Naive thymus-derived CD4-positive, alpha-beta T cell (primary cell): ENCODE measurements at regions not wholly inside any gene's neighbourhood (a gene's known extent, or its start where the extent isn't known, plus 50 kb on each side); places are given as distances from the start of the nearest gene placed in this dataset.
"Not testable (repeated sequence)": the region's sequence is repeated elsewhere in the genome, so short reads cannot be mapped to it uniquely, and the experiment has no call there.

Experiments used
- ATAC-seq: fragments of 150-1000 bp; cut with Tn5 transposase; 2 replicates; pipeline ENCODE4 v1.10.0; 2021; ENCODE audit warnings: mild to moderate bottlenecking, moderate library complexity
- CTCF ChIA-PET: fragments of 350-600 bp; sonication (Branson Sonifier 250); formaldehyde crosslinking; loops from one replicate; lab custom pipeline; 2021; ENCODE audit warnings: antibody characterized with exemption; lab: Charles Lee
- POLR2A ChIA-PET: fragments of 350-600 bp; sonication (Branson Sonifier 250); formaldehyde crosslinking; loops from one replicate; lab custom pipeline; 2021; ENCODE audit warnings: antibody characterized with exemption, inconsistent platforms; lab: Charles Lee
- DNase-seq, 9 donors: peaks; one replicate each; pipeline versions ENCODE4 v3.0.0 to v3.0.0-alpha.2; 2020 to 2022; ENCODE audit warnings: mixed read lengths in 1 of 9
- H3K27ac ChIP-seq: one replicate; pipeline ENCODE4 v1.7.0; 2013; ENCODE audit warnings: mild to moderate bottlenecking, low read depth, low read length, moderate library complexity
- H3K27me3 ChIP-seq, 2 donors: one replicate each; pipeline ENCODE4 v1.7.0; 2013; ENCODE audit warnings: low read length in 2 of 2, mild to moderate bottlenecking in 2 of 2, moderate library complexity in 2 of 2; ENCODE audit not compliant: control insufficient read depth in 2 of 2, insufficient read depth in 2 of 2
- H3K36me3 ChIP-seq, 3 experiments: 1 replicate in 2 of 3; 2 replicates in 1 of 3; pipeline ENCODE4 v1.7.0; 2013; ENCODE audit warnings: low read length in 3 of 3, mild to moderate bottlenecking in 3 of 3, moderate library complexity in 1 of 3; ENCODE audit not compliant: insufficient read depth in 3 of 3, control insufficient read depth in 2 of 3
- H3K4me1 ChIP-seq, 2 donors: one replicate each; pipeline ENCODE4 v1.7.0; 2013; ENCODE audit warnings: low read length in 2 of 2, mild to moderate bottlenecking in 2 of 2, moderate library complexity in 1 of 2; ENCODE audit not compliant: control insufficient read depth in 2 of 2, insufficient read depth in 2 of 2
- H3K4me3 ChIP-seq: 2 replicates; pipeline ENCODE4 v1.7.0; 2013; ENCODE audit warnings: mild to moderate bottlenecking, low read length
- H3K9me3 ChIP-seq, 3 experiments: 1 replicate in 2 of 3; 2 replicates in 1 of 3; pipeline ENCODE4 v1.7.0; 2013; ENCODE audit warnings: low read length in 3 of 3; ENCODE audit not compliant: control insufficient read depth in 2 of 3
- H3K27ac Mint-ChIP-seq, 9 donors: one replicate each; pipeline ENCODE4 v1.8.0; 2020 to 2022; ENCODE audit warnings: mixed read lengths in 9 of 9, mild to moderate bottlenecking in 8 of 9, moderate library complexity in 5 of 9, inconsistent platforms in 2 of 9
- H3K27me3 Mint-ChIP-seq, 5 donors: one replicate each; pipeline ENCODE4 v1.8.0; 2021 to 2022; ENCODE audit warnings: mixed read lengths in 5 of 5, mild to moderate bottlenecking in 1 of 5
- H3K36me3 Mint-ChIP-seq, 5 donors: one replicate each; pipeline ENCODE4 v1.8.0; 2020 to 2022; ENCODE audit warnings: mixed read lengths in 5 of 5, mild to moderate bottlenecking in 3 of 5, inconsistent platforms in 1 of 5
- H3K4me1 Mint-ChIP-seq, 7 donors: one replicate each; pipeline ENCODE4 v1.8.0; 2020 to 2022; ENCODE audit warnings: mixed read lengths in 7 of 7, mild to moderate bottlenecking in 3 of 7, inconsistent platforms in 1 of 7
- H3K4me3 Mint-ChIP-seq, 10 donors: one replicate each; pipeline ENCODE4 v1.8.0; 2020 to 2022; ENCODE audit warnings: mild to moderate bottlenecking in 10 of 10, mixed read lengths in 10 of 10, moderate library complexity in 6 of 10, inconsistent platforms in 2 of 10
- H3K9me3 Mint-ChIP-seq, 11 donors: one replicate each; pipeline ENCODE4 v1.8.0; 2020 to 2022; ENCODE audit warnings: mixed read lengths in 11 of 11, mild to moderate bottlenecking in 4 of 11, inconsistent platforms in 1 of 11, moderate library complexity in 1 of 11
- intact Hi-C, 2 donors: fragments of 100-400 bp; cut with micrococcal nuclease; formaldehyde crosslinking; loops; one replicate each; pipeline ENCODE4 v1.15.1; 2023

- Mint-ChIP-seq H3K36me3 (no peaks in the 10 kb centered on the region), H3K27me3 (peaks cover 0 to 10% (median 0%) of the 10 kb centered on the region in 5 donors), H3K4me1 (peaks cover 0 to 5% (median 0%) of the 10 kb centered on the region in 7 donors), H3K9me3 (no peaks in the 10 kb centered on the region), H3K27ac (no peak overlapping the region), H3K4me3 (no peak overlapping the region)
- H3K4me1 ChIP-seq, result no peaks in the 10 kb centered on the region
- POLR2A ChIA-PET, result no interaction called here
- CTCF ChIA-PET, result interaction anchor here (0.7 kb wide), 1 partner anchor 73 kb away, joined by 3 read pairs; no protein-coding TSS in a partner anchor
- intact Hi-C loops, result no loop called here
- no peaks in the 10 kb centered on the region for H3K9me3 ChIP-seq
- H3K27me3 ChIP-seq, result no peaks in the 10 kb centered on the region
- no peak overlapping the region for H3K27ac ChIP-seq
- no peak overlapping the region for H3K4me3 ChIP-seq
- H3K36me3 ChIP-seq, result no peaks in the 10 kb centered on the region
- DNase-seq (no peak), ATAC-seq (no peak)
Observed at GRCh38 chr2:38463752-38464151, 86.7 kb upstream of the ATL2 start.

- H3K27ac ChIP-seq, result no peak overlapping the region
- ChIA-PET CTCF (interaction anchor here (1.1 kb wide), 1 partner anchor 146 kb away, joined by 5 read pairs; no protein-coding TSS in a partner anchor), POLR2A (no interaction called here)
- H3K4me3 ChIP-seq, result no peak overlapping the region
- Mint-ChIP-seq H3K36me3 (peaks cover 0 to 1% (median 0%) of the 10 kb centered on the region in 5 donors), H3K27ac (no peak overlapping the region), H3K4me1 (peaks cover 0 to 5% (median 0%) of the 10 kb centered on the region in 7 donors), H3K4me3 (no peak overlapping the region), H3K27me3 (peaks cover 0 to 14% (median 4%) of the 10 kb centered on the region in 5 donors), H3K9me3 (no peaks in the 10 kb centered on the region)
- DNase-seq (peak in 1 of 9 donors; percentile 62), ATAC-seq (no peak)
- intact Hi-C loops, result no loop called here
- no peaks in the 10 kb centered on the region for H3K4me1 ChIP-seq
- H3K27me3 ChIP-seq, result no peaks in the 10 kb centered on the region
- H3K9me3 ChIP-seq, result no peaks in the 10 kb centered on the region
- no peaks in the 10 kb centered on the region for H3K36me3 ChIP-seq
Observed at GRCh38 chr2:38462121-38462661, 85.1 kb upstream of the ATL2 start.

DNA sequence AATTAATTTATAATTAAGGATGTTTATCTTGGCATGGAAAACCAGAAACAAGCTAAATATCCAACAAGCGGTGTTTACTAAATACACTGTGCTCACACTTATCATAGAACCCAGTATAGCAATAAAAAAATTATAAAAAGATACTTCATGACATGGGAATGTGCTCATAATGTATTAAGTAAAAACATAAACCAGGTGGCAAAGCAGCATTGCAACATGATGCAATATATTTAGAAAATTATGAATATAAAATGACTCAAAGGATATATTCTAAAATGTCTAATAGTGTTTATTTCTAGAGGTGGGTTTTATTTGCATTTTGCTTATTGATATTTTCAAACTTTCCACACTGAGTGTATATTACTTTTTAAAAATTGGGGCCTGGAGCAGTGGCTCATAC is 84.4 kb upstream of the ATL2 start:
- Mint-ChIP-seq H3K9me3 (no peaks in the 10 kb centered on the region), H3K27ac (no peak overlapping the region), H3K27me3 (peaks cover 0 to 15% (median 4%) of the 10 kb centered on the region in 5 donors), H3K36me3 (peaks cover 0 to 3% (median 0%) of the 10 kb centered on the region in 5 donors), H3K4me3 (no peak overlapping the region), H3K4me1 (peaks cover 0 to 5% (median 0%) of the 10 kb centered on the region in 7 donors)
- Histone ChIP-seq H3K27me3 (no peaks in the 10 kb centered on the region), H3K9me3 (no peaks in the 10 kb centered on the region), H3K4me1 (no peaks in the 10 kb centered on the region), H3K4me3 (no peak overlapping the region), H3K36me3 (no peaks in the 10 kb centered on the region), H3K27ac (no peak overlapping the region)
- DNase-seq, result no peak
- ChIA-PET CTCF (no interaction called here), POLR2A (no interaction called here)
- ATAC-seq, result no peak
- intact Hi-C loops, result no loop called here

- ChIA-PET CTCF (no interaction called here), POLR2A (no interaction called here)
- Mint-ChIP-seq H3K27me3 (peaks cover 0 to 15% (median 4%) of the 10 kb centered on the region in 5 donors), H3K9me3 (no peaks in the 10 kb centered on the region), H3K4me1 (peaks cover 0 to 3% (median 0%) of the 10 kb centered on the region in 7 donors), H3K36me3 (peaks cover 0 to 3% (median 0%) of the 10 kb centered on the region in 5 donors), H3K4me3 (no peak overlapping the region), H3K27ac (no peak overlapping the region)
- Histone ChIP-seq H3K27me3 (no peaks in the 10 kb centered on the region), H3K4me1 (no peaks in the 10 kb centered on the region), H3K27ac (no peak overlapping the region), H3K36me3 (no peaks in the 10 kb centered on the region), H3K4me3 (no peak overlapping the region), H3K9me3 (no peaks in the 10 kb centered on the region)
- ATAC-seq, result no peak
- no peak for DNase-seq
- intact Hi-C loops, result no loop called here
Observed at GRCh38 chr2:38460313-38460712, 83.2 kb upstream of the ATL2 start.

GRCh38 chr2:38454081-38454480 is 77.0 kb upstream of the ATL2 start:
- H3K36me3 ChIP-seq, result no peaks in the 10 kb centered on the region
- H3K4me1 Mint-ChIP-seq, result no peaks in the 10 kb centered on the region
- H3K9me3 Mint-ChIP-seq, result no peaks in the 10 kb centered on the region
- CTCF ChIA-PET, result no interaction called here
- no peak for DNase-seq
- POLR2A ChIA-PET, result no interaction called here
- intact Hi-C loops, result no loop called here
- H3K4me3 ChIP-seq, result no peak overlapping the region
- no peak overlapping the region for H3K4me3 Mint-ChIP-seq
- H3K27me3 ChIP-seq, result no peaks in the 10 kb centered on the region
- peaks cover 0 to 15% (median 4%) of the 10 kb centered on the region in 5 donors for H3K27me3 Mint-ChIP-seq
- H3K36me3 Mint-ChIP-seq, result peaks cover 0 to 3% (median 0%) of the 10 kb centered on the region in 5 donors
- H3K27ac ChIP-seq, result no peak overlapping the region
- no peak overlapping the region for H3K27ac Mint-ChIP-seq
- no peaks in the 10 kb centered on the region for H3K9me3 ChIP-seq
- no peaks in the 10 kb centered on the region for H3K4me1 ChIP-seq
- no peak for ATAC-seq

GRCh38 chr2:38451778-38452177 is 74.7 kb upstream of the ATL2 start:
- H3K4me3 ChIP-seq, H3K4me3 Mint-ChIP-seq, H3K9me3 Mint-ChIP-seq, H3K27me3 ChIP-seq, H3K4me1 Mint-ChIP-seq, H3K27ac ChIP-seq, H3K4me1 ChIP-seq, POLR2A ChIA-PET, H3K27ac Mint-ChIP-seq, H3K9me3 ChIP-seq, H3K36me3 ChIP-seq, intact Hi-C loops, DNase-seq, CTCF ChIA-PET, H3K36me3 Mint-ChIP-seq, ATAC-seq: not testable (repeated sequence)
- peaks cover 0 to 15% (median 0%) of the 10 kb centered on the region in 5 donors for H3K27me3 Mint-ChIP-seq

DNA sequence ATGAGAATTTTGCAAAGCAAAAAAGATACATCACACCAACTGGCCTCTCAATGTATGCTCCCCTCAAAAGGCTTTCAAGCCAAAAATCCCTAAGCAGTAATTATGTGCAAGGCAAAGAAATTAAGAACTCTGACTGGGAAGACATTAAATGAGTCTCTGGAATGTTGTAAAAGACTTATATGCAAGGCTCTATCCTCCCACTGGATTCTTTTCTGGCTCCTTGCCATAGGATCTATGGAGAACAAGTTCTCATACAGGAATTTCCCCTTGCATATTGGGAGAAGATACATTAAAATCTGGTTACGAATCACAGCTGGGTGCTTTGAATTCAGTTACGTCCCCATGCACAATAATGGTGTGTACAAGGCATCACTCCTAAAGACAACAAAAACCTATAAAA is 73.4 kb upstream of the ATL2 start:
- Histone ChIP-seq H3K4me3 (no peak overlapping the region), H3K9me3 (no peaks in the 10 kb centered on the region), H3K27me3 (no peaks in the 10 kb centered on the region), H3K36me3 (no peaks in the 10 kb centered on the region), H3K4me1 (no peaks in the 10 kb centered on the region), H3K27ac (no peak overlapping the region)
- H3K27me3 Mint-ChIP-seq, result peaks cover 0 to 25% (median 0%) of the 10 kb centered on the region in 5 donors
- H3K36me3 Mint-ChIP-seq, result no peaks in the 10 kb centered on the region
- ATAC-seq (no peak), DNase-seq (no peak)
- ChIA-PET CTCF (interaction anchor here (0.9 kb wide), 1 partner anchor 58 kb away, joined by 4 read pairs; no protein-coding TSS in a partner anchor), POLR2A (no interaction called here)
- H3K4me3 Mint-ChIP-seq, result no peak overlapping the region
- no peaks in the 10 kb centered on the region for H3K4me1 Mint-ChIP-seq
- intact Hi-C loops, result no loop called here
- H3K9me3 Mint-ChIP-seq, result no peaks in the 10 kb centered on the region
- H3K27ac Mint-ChIP-seq, result no peak overlapping the region
